Spleen (tissue), 11 donors: ENCODE measurements at regions not wholly inside any gene's neighbourhood (a gene's known extent, or its start where the extent isn't known, plus 50 kb on each side); places are given as distances from the start of the nearest gene placed in this dataset.

Experiments used
- DNase-seq: peaks from one replicate; pipeline ENCODE4 v3.0.0-alpha.2; 2020
- H3K27ac ChIP-seq, 8 donors: fragments of 200-600 bp; sonication (generic) in 7 of 8; 1 replicate in 4 of 8; 2 replicates in 4 of 8; pipeline versions ENCODE4 v1.5.0 to v1.8.0; 2016 to 2021; ENCODE audit warnings: inconsistent platforms in 4 of 8, mild to moderate bottlenecking in 4 of 8, moderate library complexity in 1 of 8
- H3K27me3 ChIP-seq, 7 donors: fragments of 200-600 bp; sonication (generic) in 6 of 7; replicated peaks in 1 of 7; 1 replicate in 4 of 7; 2 replicates in 3 of 7; pipeline versions ENCODE4 v1.5.0 to v1.8.0; 2016 to 2021; ENCODE audit warnings: inconsistent platforms in 3 of 7, mild to moderate bottlenecking in 1 of 7
- H3K36me3 ChIP-seq, 6 donors: fragments of 200-600 bp; sonication (generic) in 5 of 6; 1 replicate in 4 of 6; 2 replicates in 2 of 6; pipeline versions ENCODE4 v1.5.0 to v1.8.0; 2016 to 2021; ENCODE audit warnings: inconsistent platforms in 2 of 6
- H3K4me1 ChIP-seq, 6 donors: fragments of 200-600 bp; sonication (generic) in 5 of 6; 1 replicate in 3 of 6; 2 replicates in 3 of 6; pipeline versions ENCODE4 v1.5.0 to v1.8.0; 2016 to 2021; ENCODE audit warnings: inconsistent platforms in 3 of 6
- H3K4me3 ChIP-seq, 8 donors: fragments of 200-600 bp; sonication (generic) in 7 of 8; 1 replicate in 4 of 8; 2 replicates in 4 of 8; pipeline versions ENCODE4 v1.5.0 to v1.8.0; 2016 to 2021; ENCODE audit warnings: inconsistent platforms in 4 of 8, mild to moderate bottlenecking in 4 of 8, moderate library complexity in 2 of 8
- H3K9me3 ChIP-seq, 8 donors: fragments of 200-600 bp; sonication (generic) in 7 of 8; 1 replicate in 4 of 8; 2 replicates in 4 of 8; pipeline versions ENCODE4 v1.5.0 to v1.8.0; 2016 to 2021; ENCODE audit warnings: inconsistent platforms in 4 of 8
- CTCF ChIP-seq, 11 experiments: fragments of 200-600 bp in 7 of 11; fragments of 450-650 bp in 4 of 11; sonication (generic) in 4 of 11; IDR thresholded peaks in 8 of 11; conservative IDR thresholded peaks in 3 of 11; 1 replicate in 7 of 11; 2 replicates in 4 of 11; pipeline versions ENCODE4 v1.4.0 to v1.8.0; 2016 to 2021; ENCODE audit warnings: antibody characterized with exemption in 11 of 11, inconsistent platforms in 4 of 11, mild to moderate bottlenecking in 1 of 11
- POLR2A ChIP-seq, 3 donors: fragments of 450-650 bp; IDR thresholded peaks; one replicate each; pipeline ENCODE4 v1.5.1; 2017; ENCODE audit warnings: antibody characterized with exemption in 3 of 3, mild to moderate bottlenecking in 1 of 3
- POLR2AphosphoS5 ChIP-seq, 3 donors: sonication (generic); formaldehyde crosslinking; IDR thresholded peaks; one replicate each; pipeline ENCODE4 v1.5.1; 2017; ENCODE audit warnings: antibody characterized with exemption in 3 of 3
- WGBS, 5 donors: extraction: QIAGEN DNeasy Blood & Tissue Kit in 3 of 5; methylation state at CpG; one replicate each; pipeline versions ENCODE4 v1.1.5 to v1.1.7; 2013 to 2018; 5-methylcytosine and 5-hydroxymethylcytosine counted together
- intact Hi-C: fragments of 100-400 bp; cut with DNase I; formaldehyde crosslinking; loops from one replicate; pipeline ENCODE4 v1.15.0; 2023; ENCODE audit warnings: low total_unique reads
- donor health status: healthy with polysubstance abuse.
- donor health status: DM: no; HTN: no; CAD: no; lungs with moderate emphysema.
- donor health status: DM: no; HTN: no; CAD: no.
- donor health status: Bipolar disorder and iron deficiency.
- donor health status: healthy.
- donor health status: DM: no; HTN: no; CAD: no.
- donor health status: DM: yes; HTN: yes; CAD: no.

GRCh38 chr4:27759611-27760575 lies 899.3 kb downstream of the STIM2 start:
- TF ChIP-seq POLR2AphosphoS5 (IDR thresholded peaks at IDR 0.05) = no peak
- no peak for TF ChIP-seq POLR2A (IDR thresholded peaks at IDR 0.05)
- no peak for TF ChIP-seq CTCF (IDR thresholded peaks at IDR 0.05 in 8 of 11, conservative IDR thresholded peaks at IDR 0.05 in 3 of 11)
- intact Hi-C loops = no loop called here
- H3K4me3 ChIP-seq = no peak overlapping the region
- H3K27me3 ChIP-seq = no peaks in the 10 kb centered on the region
- H3K4me1 ChIP-seq = no peaks in the 10 kb centered on the region
- no peaks in the 10 kb centered on the region for H3K36me3 ChIP-seq
- no peaks in the 10 kb centered on the region for H3K9me3 ChIP-seq
- 79 to 88% (median 83%) methylated on average over 11 of the region's 11 CpGs for WGBS, 5 donors
- DNase-seq = no peak
- H3K27ac ChIP-seq = no peak overlapping the region

GRCh38 chr4:27763830-27764525 lies 903.3 kb downstream of the STIM2 start:
- Histone ChIP-seq H3K4me3 (no peak overlapping the region), H3K27me3 (no peaks in the 10 kb centered on the region), H3K9me3 (no peaks in the 10 kb centered on the region), H3K36me3 (no peaks in the 10 kb centered on the region), H3K4me1 (no peaks in the 10 kb centered on the region), H3K27ac (no peak overlapping the region)
- 75 to 84% (median 81%) methylated on average over 5 of the region's 5 CpGs for WGBS, 5 donors
- intact Hi-C loops = no loop called here
- TF ChIP-seq POLR2AphosphoS5 (IDR thresholded peaks at IDR 0.05) (no peak), POLR2A (IDR thresholded peaks at IDR 0.05) (no peak), CTCF (IDR thresholded peaks at IDR 0.05 in 8 of 11, conservative IDR thresholded peaks at IDR 0.05 in 3 of 11) (no peak)
- DNase-seq = no peak

- intact Hi-C loops = no loop called here
- no peak for TF ChIP-seq POLR2AphosphoS5 (IDR thresholded peaks at IDR 0.05)
- no peak for TF ChIP-seq CTCF (IDR thresholded peaks at IDR 0.05 in 8 of 11, conservative IDR thresholded peaks at IDR 0.05 in 3 of 11)
- TF ChIP-seq POLR2A (IDR thresholded peaks at IDR 0.05) = no peak
- Histone ChIP-seq H3K27me3 (no peaks in the 10 kb centered on the region), H3K4me1 (no peaks in the 10 kb centered on the region), H3K9me3 (no peaks in the 10 kb centered on the region), H3K4me3 (no peak overlapping the region), H3K36me3 (no peaks in the 10 kb centered on the region), H3K27ac (no peak overlapping the region)
- 31 to 60% (median 45%) methylated on average over 4 of the region's 4 CpGs for WGBS, 5 donors
- DNase-seq = no peak
These were observed 903.8 kb downstream of the STIM2 start for GRCh38 chr4:27764526-27764837.

- no peaks in the 10 kb centered on the region for H3K4me1 ChIP-seq
- TF ChIP-seq POLR2A (IDR thresholded peaks at IDR 0.05) (no peak), POLR2AphosphoS5 (IDR thresholded peaks at IDR 0.05) (no peak), CTCF (IDR thresholded peaks at IDR 0.05 in 8 of 11, conservative IDR thresholded peaks at IDR 0.05 in 3 of 11) (no peak)
- no peaks in the 10 kb centered on the region for H3K36me3 ChIP-seq
- H3K27ac ChIP-seq = no peak overlapping the region
- WGBS, 5 donors = 89 to 97% (median 91%) methylated on average over 6 to 7 of the region's 7 CpGs
- H3K4me3 ChIP-seq = no peak overlapping the region
- H3K9me3 ChIP-seq = peaks cover 0 to 8% (median 0%) of the 10 kb centered on the region in 8 donors
- DNase-seq = no peak
- no peaks in the 10 kb centered on the region for H3K27me3 ChIP-seq
- intact Hi-C loops = no loop called here
These were observed 910.3 kb downstream of the STIM2 start for GRCh38 chr4:27770895-27771294.
